Stimulated activated CD4-positive, alpha-beta T cell treated with anti-CD3 and anti-CD28 coated beads, Interleukin-1b, Interleukin-23, amount 100 ng/mL, for 4 hours (primary cell): ENCODE measurements at regions not wholly inside any gene's neighbourhood (a gene's known extent, or its start where the extent isn't known, plus 50 kb on each side); places are given as distances from the start of the nearest gene placed in this dataset.

ENCODE experiments used
- DNase-seq, 2 donors: peaks; one replicate each; pipeline ENCODE4 v3.0.0-alpha.2; 2020; ENCODE audit warnings: low read depth in 2 of 2

DNA sequence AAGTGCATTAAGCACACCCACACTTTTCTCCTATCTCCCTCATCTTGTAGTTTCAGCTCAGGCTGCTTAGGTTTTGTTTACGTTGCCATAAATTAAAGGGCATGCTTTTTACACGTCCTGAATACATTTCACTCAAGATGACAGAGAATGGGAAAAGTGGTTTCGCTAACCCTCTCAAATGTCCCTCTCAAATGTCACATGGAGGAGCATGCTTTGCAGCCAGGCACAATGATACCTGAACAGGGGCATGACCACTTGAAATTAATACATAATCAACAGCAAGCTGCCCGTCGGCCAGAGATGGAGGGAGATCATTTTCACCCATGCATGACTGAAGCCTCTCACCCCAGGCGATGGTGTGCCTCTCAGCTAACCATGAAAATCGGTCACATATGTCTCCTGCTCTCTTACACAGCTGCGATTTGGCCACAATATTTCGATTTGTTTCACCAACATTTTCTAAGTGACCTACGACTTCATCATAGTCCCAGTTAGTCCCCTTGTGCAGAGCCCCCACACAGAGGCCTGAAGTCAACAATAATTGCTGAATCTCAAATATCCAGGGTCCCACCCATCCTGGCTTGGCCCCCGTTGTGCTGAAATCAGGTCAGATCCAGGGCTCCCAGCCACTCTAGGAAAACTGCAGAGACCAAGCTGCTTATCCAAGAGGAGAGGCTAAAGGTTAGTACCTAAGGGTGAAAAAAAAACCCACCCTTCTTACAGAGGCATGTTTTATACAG, 373.9 kb upstream of the NFE2L3 start:
- no peak for DNase-seq

DNA sequence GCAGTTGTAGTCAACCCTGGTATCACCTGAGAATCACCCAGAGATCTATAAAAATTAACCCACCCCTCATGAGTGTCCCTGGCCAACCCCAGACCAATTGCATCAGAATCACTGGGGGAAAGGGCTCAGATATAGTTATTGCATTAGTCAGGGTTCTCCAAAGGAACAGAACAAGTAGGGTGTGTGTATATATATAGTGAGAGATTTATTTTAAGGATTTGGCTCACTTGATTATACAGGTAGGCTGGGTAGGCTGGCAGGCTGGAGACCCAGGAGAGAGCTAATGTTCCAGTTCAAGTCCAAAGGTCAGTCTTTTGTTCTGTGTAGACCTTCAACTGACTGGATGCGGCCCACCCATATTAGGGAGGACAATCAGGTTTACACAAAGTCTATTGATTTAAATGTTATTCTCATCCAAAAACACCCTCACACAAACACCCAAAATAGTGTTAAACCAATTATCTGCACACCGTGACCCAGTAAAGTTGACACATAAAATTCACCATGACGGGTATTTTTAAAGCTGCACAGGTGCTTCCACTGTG, 372.9 kb upstream of the NFE2L3 start:
- DNase-seq, result no peak

DNA sequence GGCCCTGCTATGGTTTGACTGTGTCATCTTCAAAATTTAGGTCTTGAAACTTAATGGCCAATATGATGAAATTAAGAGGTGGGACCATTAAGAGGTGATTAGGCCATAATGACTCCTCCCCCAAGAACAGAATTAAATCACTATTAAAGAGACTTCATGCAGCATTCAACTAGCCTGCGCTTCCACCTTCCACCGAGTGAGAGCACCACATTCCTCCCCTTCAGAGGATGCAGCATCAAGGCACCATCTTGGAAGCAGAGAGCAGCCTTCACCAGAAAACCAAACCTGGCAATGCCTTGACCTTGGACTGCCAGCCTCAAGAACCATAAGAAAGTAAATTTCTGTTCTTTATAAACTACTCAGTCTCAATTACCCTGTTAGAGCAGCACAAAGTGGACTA, 371.1 kb upstream of the NFE2L3 start:
- DNase-seq, result no peak

DNA sequence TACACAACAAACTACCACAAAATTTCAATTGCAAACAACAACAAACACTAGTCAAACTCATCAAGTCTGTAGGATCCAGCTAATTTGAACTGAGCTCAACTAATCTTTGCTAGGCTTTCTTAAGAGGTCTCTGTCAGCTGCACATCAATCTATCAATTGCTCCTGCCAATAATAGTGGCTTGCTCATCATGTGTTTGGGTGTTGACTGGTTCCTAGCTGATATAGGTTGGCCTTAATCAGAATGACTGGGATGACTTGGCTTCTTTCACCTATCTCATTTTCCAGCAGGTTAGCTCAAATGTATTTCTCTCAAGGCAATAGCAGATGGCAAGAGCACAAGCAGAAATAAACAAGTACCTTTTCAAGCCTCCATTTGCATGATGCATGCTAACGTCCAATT, 370.3 kb upstream of the NFE2L3 start:
- DNase-seq, result no peak

DNA sequence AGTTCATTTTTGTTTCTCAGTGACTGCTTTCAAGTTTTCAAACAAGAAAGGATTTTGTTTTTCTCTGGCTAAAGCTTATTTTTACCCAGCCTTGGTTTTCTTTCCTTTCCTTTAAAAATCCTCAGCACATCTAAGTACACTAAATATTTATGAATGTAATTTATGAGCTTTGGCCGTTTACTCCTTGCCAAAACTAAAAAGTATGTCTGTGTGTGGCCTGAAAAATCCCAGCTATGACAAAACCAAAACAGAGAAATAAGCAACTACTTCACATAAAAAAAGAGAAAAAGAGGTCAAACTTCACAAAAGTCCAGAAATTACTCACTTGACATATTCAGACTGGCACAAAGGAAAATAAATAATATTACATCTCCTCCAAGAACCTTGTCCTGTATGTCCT, 365.1 kb upstream of the NFE2L3 start:
- no peak for DNase-seq

DNA sequence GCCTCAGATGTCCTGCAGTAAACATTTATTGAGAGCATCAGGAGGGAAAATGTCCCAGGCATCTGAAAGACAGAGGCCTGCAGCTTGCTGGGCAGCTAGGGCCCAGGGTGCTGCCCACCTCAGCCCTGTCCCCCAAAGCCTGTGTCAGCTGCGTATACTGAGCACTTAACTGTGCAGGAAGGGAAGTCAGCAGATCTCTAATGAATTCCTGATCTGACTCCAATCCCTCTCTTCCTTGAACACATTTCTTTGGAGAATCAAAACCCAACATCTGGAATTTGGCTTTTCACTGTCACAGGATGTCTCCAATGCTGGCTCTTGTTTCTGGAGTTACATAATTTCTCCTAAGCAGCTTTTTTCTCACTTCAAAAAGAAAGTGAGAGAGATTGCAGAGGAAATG, 364.7 kb upstream of the NFE2L3 start:
- DNase-seq, result no peak

DNA sequence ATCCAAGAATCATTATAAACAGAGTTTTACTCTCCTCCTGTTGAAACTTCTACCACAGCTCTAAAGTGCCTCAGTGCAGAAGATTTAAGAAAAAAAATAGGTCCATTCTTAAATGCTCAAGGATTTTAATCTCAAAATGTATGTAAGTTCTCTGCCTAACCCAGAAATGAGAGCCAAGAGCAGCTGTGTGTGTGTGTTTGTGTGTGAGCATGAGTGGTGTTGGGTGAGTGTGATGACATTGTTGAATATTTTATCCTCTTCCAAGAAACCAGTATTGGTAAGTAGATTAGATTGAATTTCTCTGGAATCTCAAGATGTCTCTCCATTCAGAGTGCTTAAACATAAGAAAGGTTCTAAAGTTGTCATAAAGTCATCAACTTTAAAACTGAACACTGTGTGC, 363.6 kb upstream of the NFE2L3 start:
- no peak for DNase-seq

DNA sequence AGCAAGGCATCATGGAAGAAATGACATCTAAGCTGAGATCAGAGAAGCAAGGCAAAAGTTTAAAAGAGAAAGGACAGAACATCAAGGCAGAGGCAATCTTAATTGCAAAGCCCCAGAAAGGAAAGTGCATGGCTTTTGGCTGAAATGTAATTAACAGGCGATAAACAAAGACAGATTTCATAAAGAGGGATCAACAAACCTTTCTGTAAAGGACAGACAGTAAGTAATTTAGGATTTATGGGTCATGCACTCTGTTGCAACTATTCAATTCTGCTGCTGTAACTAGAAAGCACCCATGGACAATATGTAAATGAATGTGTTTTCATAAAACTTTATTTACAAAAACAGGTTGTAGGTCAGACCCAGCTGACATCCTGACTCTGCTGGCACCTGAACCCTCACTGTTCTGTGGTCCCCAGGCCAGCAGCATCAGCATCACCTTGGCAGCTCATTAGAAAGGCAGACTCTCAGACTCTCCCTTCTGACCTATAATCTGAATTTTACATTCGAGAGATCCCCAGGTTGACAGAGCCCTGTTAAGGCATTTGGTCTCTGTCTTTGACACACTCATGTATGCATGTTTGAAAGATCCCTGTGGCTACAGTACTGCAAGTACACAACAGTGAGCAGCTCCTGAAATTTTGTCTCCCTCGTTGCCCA, 362.9 kb upstream of the NFE2L3 start:
- no peak for DNase-seq

DNA sequence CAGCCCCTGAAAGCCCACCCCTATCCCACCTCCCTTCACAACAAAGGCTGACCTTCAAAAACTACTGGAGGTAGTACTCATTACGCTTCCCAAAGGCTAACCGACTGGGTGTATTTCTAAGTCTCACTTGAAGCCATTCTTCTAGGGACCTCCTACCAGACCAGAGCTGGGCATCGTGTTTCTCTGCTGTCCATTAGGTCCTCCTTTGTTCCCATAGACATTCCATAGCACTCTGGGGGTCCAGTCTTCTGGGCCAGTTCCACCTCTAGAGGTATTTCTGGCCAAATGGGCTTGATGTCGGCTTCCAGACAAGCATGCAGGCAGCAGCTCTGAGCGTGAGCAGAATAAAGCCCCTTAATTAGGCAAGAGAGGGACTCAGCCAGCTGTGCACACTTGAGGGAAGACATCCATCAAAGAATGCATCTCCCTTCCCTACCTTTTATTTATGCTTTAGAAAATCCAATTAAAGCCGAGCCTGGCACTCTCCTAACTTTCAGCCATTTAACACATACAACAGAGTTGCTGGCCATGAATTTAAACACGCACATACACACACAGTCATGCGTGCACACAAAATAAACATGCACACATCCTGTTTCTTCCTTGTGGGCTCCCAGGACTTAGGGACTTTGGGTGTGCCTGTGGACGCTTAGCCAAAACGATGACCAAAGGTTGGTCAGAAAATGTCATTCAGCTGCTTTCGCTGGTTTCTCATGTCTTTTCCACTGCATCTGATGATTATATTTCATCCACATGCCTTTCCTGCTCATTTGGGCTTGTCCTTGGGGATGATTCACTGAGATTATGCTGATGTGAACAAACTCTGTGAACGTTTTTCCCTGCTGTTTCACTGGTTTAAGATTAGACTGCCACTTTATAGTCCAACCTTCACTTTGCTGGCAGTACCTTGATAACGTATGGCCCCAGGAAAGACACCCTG, 362.0 kb upstream of the NFE2L3 start:
- DNase-seq, result no peak

DNA sequence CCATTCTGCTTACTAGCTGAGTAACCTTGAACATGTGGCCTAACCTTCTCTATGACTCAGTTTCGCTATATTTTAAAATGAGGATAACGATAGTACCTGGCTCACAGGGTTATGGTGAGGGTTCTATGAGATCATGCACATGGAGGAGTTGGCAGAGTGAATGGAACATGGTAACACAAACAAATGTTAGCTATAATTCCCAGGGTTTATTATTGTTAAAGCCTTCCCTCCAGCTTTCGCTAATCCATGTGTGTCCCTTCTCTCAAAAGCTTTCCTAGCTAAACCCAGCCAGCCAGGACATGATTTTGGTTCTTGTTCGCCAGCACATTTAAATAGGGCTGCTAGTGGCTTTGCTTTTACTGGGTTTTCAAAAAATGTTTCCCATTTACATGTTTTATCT, 361.0 kb upstream of the NFE2L3 start:
- no peak for DNase-seq

DNA sequence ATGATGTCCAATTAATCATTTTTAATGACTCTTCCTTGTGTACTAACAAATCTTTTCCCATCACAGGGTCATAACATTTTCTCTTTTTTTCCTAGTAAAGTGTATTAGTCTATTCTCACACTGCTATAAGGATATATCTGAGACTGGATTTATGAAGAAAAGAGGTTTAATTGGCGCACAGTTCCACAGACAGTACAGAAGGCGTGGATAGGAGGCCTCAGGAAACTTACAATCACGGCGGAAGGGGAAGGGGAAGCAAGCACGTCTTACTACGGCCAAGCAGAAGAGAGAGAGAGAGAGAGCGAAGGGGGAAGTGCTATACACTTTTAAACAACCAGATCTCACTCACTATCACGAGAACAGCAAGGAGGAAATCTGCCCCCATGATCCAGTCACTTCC, 359.4 kb upstream of the NFE2L3 start:
- DNase-seq, result no peak

DNA sequence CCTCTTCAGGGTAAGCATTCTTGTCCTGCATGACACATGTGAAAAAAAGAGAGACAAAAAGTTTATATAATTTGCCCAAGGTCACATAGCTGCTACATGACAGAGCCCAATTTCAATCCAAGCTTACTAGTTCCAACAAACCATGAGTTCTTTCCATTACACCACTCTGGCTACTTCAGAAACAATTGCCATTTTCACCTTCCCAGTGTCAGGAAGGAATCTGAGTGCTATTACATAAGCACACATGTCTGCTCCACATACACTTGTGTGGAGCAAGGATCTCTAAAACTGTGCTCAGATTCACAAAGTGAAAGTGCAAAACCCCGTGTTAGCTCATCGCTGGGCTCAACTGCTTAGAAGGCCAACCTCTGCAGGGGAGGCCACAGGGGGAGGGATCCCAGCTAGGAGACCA, 356.2 kb upstream of the NFE2L3 start:
- DNase-seq, result no peak

DNA sequence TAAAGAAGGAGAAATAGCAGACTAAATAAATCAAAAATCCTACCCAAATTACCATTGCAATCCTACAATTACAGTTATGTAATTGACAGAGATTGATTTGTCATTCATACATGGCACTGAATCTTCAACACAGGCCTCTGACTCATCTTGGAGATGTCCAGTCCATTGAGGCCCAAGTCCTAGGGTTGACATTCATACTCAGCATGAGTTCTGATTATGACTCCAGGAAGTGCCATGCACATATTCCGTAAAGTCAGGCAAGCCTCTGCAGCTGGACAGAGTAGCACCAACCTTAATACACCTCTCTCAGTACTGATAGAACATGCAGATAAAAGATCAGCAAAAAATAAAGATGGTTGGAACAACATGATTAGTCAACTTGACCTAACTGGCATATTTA, 353.7 kb upstream of the NFE2L3 start:
- DNase-seq, result no peak

DNA sequence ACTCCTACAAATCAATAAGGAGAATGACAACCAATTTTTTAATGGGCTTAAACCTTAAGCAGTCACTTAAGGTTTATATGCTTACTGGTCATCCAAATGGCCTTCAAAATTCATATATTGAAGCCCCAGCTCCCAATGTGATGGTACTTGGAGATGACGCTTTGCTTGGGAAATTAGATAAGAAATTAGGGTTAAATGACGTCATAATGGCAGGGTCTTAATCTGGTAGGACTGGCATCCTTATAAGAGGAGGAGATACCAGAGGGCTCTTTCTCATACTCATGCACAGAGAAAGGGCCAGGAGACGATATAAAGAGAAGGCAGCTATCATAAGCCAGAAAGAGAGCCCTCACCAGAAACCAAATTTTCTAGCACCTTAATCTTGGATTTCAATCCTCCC, 350.8 kb upstream of the NFE2L3 start:
- DNase-seq, result no peak

DNA sequence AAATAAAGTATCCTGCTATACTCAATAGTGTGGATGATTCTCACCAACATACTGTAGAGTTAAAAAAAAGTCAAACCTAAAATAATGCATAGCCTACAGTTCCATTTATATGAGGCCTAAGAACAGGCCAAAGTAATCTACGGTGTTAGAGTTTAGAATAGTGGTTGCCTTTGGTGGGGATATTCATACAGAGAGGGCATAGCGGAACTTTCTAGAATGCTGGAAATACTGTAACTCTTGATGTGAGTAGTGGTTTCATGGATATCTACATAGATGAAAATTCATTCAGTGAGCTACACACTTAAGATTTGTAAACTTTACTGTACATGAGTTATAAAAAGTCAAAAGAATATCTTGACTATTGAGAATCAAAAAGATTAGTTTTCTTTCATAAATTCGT, 349.9 kb upstream of the NFE2L3 start:
- DNase-seq, result no peak

DNA sequence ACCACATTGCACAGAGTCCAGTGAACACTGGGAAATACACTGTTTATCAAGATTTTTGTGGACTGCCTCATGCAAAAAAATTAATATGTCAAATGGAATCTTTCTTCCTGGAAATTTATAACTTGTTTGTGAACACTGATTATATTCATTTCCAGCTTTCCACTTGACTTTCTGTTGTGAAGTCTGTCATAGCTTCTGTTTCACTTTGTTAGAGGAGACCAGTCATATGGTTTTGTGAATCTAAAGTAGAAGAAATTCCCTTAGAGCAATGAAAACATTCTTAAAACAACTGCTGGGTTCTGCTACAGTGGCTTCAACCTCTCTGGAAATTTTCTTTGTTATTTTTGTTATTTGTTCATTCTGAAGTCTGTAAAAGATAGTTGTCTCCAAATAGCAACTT, 349.5 kb upstream of the NFE2L3 start:
- DNase-seq, result no peak

DNA sequence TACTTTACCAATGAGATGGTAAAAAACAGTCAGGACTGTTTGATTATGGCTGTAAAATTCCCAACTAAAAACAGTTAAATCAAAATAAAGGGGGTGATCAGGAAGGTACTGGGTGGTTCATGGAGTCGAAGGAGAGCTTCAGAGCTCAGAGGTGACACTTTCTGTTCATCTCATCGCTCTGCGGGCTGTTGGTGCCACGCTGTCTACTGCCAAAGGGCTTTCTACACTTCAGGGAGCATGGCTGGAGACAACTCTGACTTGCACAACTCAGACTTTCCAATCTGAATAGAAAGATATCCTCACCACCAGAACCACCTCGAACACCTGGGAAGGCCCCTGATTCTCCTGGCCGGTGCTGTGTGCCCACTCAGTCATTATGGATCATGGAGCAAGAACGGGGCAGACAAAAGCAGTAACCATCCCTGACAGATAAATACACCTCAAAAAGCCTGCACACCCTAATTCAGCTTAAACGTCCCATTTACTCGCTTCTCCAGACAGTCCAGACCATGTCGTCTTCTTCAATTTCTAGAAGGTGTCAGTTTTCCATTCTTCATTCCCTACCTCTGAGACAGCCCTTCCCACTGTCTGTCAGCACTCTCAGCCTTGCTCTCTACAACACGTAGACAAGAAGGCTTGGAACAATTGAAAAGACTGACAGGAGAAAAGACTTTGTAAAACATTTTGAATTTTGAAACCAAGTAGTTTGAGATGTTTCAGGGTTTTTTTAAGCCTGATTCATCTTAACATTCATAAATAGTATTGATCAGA, 348.7 kb upstream of the NFE2L3 start:
- no peak for DNase-seq

DNA sequence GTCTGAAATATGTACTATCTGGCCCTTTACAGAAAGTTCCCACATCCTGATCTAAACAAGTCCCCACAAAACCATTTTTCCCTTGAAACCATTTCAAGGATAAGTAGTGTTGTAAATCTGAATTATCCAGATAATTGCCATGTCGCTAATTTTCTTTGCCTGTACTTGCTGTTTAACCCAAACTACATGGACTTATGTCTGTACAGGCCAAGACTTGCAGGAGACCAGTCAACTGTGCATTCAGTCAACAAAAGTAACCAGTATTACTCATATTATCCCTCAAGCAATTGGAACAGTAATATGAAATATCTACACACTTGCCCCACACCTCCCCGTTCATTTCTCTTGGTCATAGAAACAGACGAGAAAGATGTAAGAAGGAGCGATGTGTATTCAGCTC, 347.8 kb upstream of the NFE2L3 start:
- no peak for DNase-seq

DNA sequence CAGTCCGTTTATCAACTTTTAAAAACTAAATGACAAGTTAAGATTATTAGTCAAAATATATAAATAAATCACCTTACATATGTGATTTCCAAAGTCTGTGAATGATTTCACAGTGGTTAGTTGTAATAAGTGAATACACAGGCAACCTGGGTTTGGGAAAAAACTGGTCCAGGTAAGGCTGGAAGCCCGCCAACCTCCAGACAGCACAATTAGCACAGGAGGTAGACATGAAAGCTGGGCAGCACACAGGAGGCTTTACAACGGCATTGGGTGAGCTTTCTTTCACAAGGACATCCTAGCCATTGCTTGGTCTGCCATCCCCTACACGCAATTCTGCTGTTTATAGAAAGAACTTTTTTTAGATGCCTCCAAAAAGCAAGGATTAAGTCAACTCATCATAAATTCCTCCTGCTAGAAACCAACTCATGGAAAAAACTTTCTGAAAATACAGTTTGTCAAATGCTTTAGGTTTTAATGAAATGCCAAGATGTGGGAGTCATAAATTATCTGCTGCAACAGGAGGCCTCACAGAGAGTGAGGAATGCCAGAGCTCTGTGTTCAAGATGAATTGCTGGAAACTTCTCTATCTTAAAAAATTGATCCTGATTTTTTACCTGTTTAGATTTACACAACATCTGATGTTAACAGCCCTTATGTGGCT, 346.8 kb upstream of the NFE2L3 start:
- no peak for DNase-seq

DNA sequence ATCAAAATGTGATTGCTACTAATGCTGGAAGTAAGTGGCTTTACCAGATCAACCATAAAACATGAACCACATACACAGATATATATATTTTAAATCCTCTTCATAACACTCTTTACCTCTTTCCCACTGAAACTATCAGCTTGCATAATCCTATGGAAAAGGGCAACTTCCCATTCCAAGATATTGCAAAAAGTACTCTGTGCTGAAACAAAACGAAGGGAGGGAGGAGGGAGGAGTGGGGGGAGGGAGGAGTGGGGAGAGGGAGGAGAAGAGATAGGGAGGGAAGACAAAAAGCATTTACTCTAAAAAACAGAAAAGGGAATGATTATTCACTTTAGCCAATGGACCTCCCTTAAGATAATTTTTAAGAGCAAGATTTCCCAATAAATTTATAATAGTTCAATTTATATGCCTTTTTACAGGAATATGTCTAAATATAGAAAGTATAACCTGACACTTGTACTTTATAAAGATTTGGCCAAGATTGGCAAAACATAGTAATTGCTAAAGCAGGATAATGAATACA, 344.8 kb upstream of the NFE2L3 start:
- DNase-seq, result no peak

DNA sequence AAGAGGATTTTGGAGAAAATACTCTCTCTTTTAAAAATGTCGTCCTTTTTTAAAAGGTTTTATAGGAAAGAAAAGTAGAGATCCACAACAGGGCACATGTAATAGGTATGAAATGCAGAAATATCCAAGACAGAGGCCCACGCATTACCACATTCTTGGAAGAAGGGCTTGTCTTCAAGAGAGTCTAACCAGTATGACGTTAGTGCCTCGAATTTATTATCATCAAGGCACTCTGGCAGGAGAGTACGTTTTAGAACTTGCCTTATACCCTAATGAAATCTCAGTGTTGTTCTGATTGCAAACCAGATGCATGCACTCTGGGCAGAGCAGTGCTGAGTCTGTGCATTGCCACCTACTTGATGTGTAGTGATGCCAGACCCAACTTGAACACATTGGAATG, 342.6 kb upstream of the NFE2L3 start:
- DNase-seq, result no peak
